ENCODE measurements at regions not wholly inside any gene's neighbourhood (a gene's known extent, or its start where the extent isn't known, plus 50 kb on each side); places are given as distances from the start of the nearest gene placed in this dataset.

DNA sequence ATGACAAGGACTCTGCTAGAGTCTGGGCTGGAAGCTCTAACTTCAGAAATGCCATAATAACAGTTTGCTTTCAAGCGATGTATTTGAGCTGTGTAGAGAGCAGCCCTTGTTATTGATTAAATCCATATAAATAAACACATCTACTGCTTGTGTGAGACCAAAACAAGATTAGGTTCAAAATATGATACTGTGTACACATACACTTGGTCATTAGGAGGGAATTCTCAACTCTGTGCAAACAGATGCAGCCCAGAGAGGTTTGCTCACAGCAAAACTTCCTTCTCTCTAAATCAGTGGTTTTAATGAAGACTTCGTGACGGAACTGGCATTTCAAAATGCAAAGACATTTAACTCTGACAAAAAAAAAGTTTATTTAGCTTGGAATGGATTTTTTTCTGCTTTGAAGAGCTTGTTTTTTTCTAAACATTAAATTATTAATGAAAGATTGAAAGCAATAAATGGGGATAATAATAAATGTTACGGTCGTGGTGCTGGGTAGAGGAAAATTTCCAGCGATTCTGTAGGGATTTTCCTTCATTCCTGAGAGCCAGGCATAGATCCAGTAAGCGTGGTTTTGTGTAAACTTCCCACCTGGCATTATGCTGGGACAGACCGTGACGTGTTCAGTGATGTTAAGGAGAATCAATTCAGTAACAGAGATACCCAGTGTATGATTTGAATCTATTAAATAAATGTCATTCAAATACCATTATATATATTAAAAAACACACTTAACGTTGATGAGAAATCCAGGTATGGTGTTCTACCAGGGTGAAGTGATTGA, 213.7 kb downstream of the TEX29 start:
- H3K4me2 ChIP-seq (ENCODE audit: low read length) = no peak overlapping the region
- H3K79me2 ChIP-seq = no peaks in the 10 kb centered on the region
- no peaks in the 10 kb centered on the region for H3K36me3 ChIP-seq (ENCODE audit: control insufficient read depth, insufficient read depth, low read length)
- no peak for TF ChIP-seq CTCF (IDR thresholded peaks at IDR 0.05)
- H3K9ac ChIP-seq = no peak overlapping the region
- H3K27me3 ChIP-seq (ENCODE audit: control insufficient read depth, insufficient read depth, low read length) = no peaks in the 10 kb centered on the region
- H3K4me3 ChIP-seq (ENCODE audit: low read depth, low read length) = no peak overlapping the region
- no peak overlapping the region for H3K27ac ChIP-seq
- no peaks in the 10 kb centered on the region for H3K9me3 ChIP-seq (ENCODE audit: control insufficient read depth, low read length)
- no peak overlapping the region for H2AFZ ChIP-seq
- no peaks in the 10 kb centered on the region for H3K4me1 ChIP-seq

- H3K9ac ChIP-seq = no peak overlapping the region
- no peaks in the 10 kb centered on the region for H3K9me3 ChIP-seq (ENCODE audit: control insufficient read depth, low read length)
- H3K4me2 ChIP-seq (ENCODE audit: low read length) = no peak overlapping the region
- H3K79me2 ChIP-seq = no peaks in the 10 kb centered on the region
- no peak overlapping the region for H3K27ac ChIP-seq
- H3K36me3 ChIP-seq (ENCODE audit: control insufficient read depth, insufficient read depth, low read length) = no peaks in the 10 kb centered on the region
- H3K4me1 ChIP-seq = no peaks in the 10 kb centered on the region
- no peak overlapping the region for H2AFZ ChIP-seq
- no peak for TF ChIP-seq CTCF (IDR thresholded peaks at IDR 0.05)
- H3K27me3 ChIP-seq (ENCODE audit: control insufficient read depth, insufficient read depth, low read length) = no peaks in the 10 kb centered on the region
- H3K4me3 ChIP-seq (ENCODE audit: low read depth, low read length) = no peak overlapping the region
Measured at GRCh38 chr13:111534751-111535522, 214.5 kb downstream of the TEX29 start.

- Histone ChIP-seq H3K4me2 (ENCODE audit: low read length) (no peak overlapping the region), H3K4me3 (ENCODE audit: low read depth, low read length) (no peak overlapping the region), H3K27me3 (ENCODE audit: control insufficient read depth, insufficient read depth, low read length) (no peaks in the 10 kb centered on the region), H3K9me3 (ENCODE audit: control insufficient read depth, low read length) (no peaks in the 10 kb centered on the region), H3K36me3 (ENCODE audit: control insufficient read depth, insufficient read depth, low read length) (no peaks in the 10 kb centered on the region), H3K27ac (no peak overlapping the region), H3K4me1 (no peaks in the 10 kb centered on the region), H3K9ac (no peak overlapping the region), H3K79me2 (no peaks in the 10 kb centered on the region), H2AFZ (no peak overlapping the region)
- no peak for TF ChIP-seq CTCF (IDR thresholded peaks at IDR 0.05)
Measured at GRCh38 chr13:111535523-111535811, 215.0 kb downstream of the TEX29 start.

- Histone ChIP-seq H3K4me3 (ENCODE audit: low read depth, low read length) (no peak overlapping the region), H3K9ac (no peak overlapping the region), H3K4me2 (ENCODE audit: low read length) (no peak overlapping the region), H3K9me3 (ENCODE audit: control insufficient read depth, low read length) (no peaks in the 10 kb centered on the region), H3K4me1 (no peaks in the 10 kb centered on the region), H3K27me3 (ENCODE audit: control insufficient read depth, insufficient read depth, low read length) (no peaks in the 10 kb centered on the region), H3K79me2 (no peaks in the 10 kb centered on the region), H3K36me3 (ENCODE audit: control insufficient read depth, insufficient read depth, low read length) (no peaks in the 10 kb centered on the region), H3K27ac (no peak overlapping the region), H2AFZ (no peak overlapping the region)
- no peak for TF ChIP-seq CTCF (IDR thresholded peaks at IDR 0.05)
Measured at GRCh38 chr13:111536075-111536642, 215.7 kb downstream of the TEX29 start.
